ENCODE measurements at regions not wholly inside any gene's neighbourhood (a gene's known extent, or its start where the extent isn't known, plus 50 kb on each side); places are given as distances from the start of the nearest gene placed in this dataset.

DNA sequence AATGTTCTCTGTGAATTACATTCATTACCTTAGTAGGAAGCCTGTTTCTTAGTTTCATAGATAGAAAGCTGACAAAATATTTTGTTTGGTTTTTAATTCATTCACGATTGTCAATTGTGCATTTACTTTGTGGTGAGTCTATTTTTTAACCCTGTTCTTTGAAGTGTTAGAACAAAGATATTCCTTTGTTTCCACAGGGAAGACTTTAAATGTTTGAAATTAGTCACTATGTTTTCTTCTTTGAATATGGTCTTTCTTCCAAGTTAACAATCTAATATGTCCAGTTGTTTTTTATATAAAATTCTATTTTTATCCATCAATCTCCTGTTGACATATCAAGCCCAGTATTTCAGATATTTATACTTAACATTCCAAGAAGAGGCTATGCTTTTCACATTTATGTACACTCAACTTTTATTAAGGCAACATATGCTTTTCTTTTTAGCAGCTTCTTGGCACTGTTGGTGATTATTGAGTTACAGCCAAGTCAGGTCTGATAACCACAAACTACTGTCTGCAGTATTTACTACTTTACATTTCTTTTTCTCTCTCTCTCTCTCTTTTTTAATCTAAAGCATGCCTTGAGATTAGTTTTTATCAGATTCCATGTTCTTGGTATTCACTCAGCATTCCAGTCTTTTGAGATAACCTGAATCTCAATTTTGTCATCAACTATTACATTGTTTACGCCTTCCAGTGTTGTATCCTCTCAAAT, 812.8 kb upstream of the SLC10A2 start:
- Histone ChIP-seq H3K4me3 (no peak overlapping the region), H3K4me2 (ENCODE audit: unreplicated experiment) (no peak overlapping the region), H3K9me2 (ENCODE audit: insufficient read depth) (no peaks in the 10 kb centered on the region), H3K27ac (no peak overlapping the region), H2AFZ (no peak overlapping the region), H3K9ac (no peak overlapping the region), H3K79me2 (ENCODE audit: insufficient read depth) (no peaks in the 10 kb centered on the region), H3K4me1 (ENCODE audit: insufficient read depth) (0 out of 2 replicates have a peak, but pooled peaks cover 5% of the 10 kb centered on the region), H4K20me1 (ENCODE audit: insufficient read depth) (no peaks in the 10 kb centered on the region), H3F3A (ENCODE audit: insufficient read depth) (0 out of 2 replicates have a peak, but pooled peaks cover 3% of the 10 kb centered on the region), H3K27me3 (replicated peaks; ENCODE audit: insufficient read depth) (no peaks in the 10 kb centered on the region), H3K36me3 (ENCODE audit: low read depth) (no peaks in the 10 kb centered on the region), H3K9me3 (ENCODE audit: low read depth) (no peaks in the 10 kb centered on the region)
- TF ChIP-seq EZH2phosphoT487 (IDR thresholded peaks at IDR 0.05; ENCODE audit: insufficient read depth, low read depth) (no peak), EZH2 (IDR thresholded peaks at IDR 0.05; ENCODE audit: insufficient read depth, poor library complexity, severe bottlenecking) (no peak)
- 24 to 25% methylated on average over 2 of the region's 2 CpGs for WGBS, 2 experiments (ENCODE audit: low coverage in 1 of 2, low lambda C conversion rate in 2 of 2, missing lambda C conversion rate in 2 of 2)
- in situ Hi-C loops (cut with MboI): no loop called here
- no peak for DNase-seq

DNA sequence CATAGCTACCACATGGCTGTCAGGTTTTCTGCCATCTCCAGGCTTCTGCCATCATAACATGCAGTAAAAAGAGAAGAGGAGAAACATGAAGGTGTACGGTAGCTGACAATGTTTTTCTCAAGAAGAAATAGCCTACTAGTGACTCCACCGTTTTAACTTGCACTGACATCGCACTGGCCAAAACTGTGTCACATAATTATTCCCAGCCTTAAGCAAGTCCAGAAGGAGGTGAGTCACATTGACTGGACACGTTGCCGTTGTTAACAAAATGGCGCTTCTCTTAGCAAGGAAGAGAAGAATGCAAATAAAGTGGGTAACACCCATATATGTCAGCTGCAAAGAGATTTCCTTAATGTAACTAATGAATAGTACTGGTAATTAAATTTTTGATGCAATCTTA, 810.4 kb upstream of the SLC10A2 start:
- Histone ChIP-seq H3K9ac (no peak overlapping the region; the same call in 1 of the 2 replicates), H3K36me3 (ENCODE audit: low read depth) (no peaks in the 10 kb centered on the region), H3K9me3 (ENCODE audit: low read depth) (no peaks in the 10 kb centered on the region), H3K9me2 (ENCODE audit: insufficient read depth) (no peaks in the 10 kb centered on the region), H3K79me2 (ENCODE audit: insufficient read depth) (no peaks in the 10 kb centered on the region), H2AFZ (peak overlapping the region; percentile 67), H3K4me3 (peak overlapping the region; percentile 33), H3F3A (ENCODE audit: insufficient read depth) (0 out of 2 replicates have a peak, but pooled peaks cover 3% of the 10 kb centered on the region), H3K4me2 (ENCODE audit: unreplicated experiment) (peak overlapping the region; percentile 54), H3K4me1 (ENCODE audit: insufficient read depth) (0 out of 2 replicates have a peak, but pooled peaks cover 5% of the 10 kb centered on the region), H4K20me1 (ENCODE audit: insufficient read depth) (no peaks in the 10 kb centered on the region), H3K27me3 (replicated peaks; ENCODE audit: insufficient read depth) (no peaks in the 10 kb centered on the region), H3K27ac (peak overlapping the region; percentile 47)
- in situ Hi-C loops (cut with MboI): no loop called here
- WGBS, 2 experiments (ENCODE audit: low coverage in 1 of 2, low lambda C conversion rate in 2 of 2, missing lambda C conversion rate in 2 of 2): 21 to 27% methylated on average over 6 of the region's 6 CpGs
- TF ChIP-seq EZH2 (IDR thresholded peaks at IDR 0.05; ENCODE audit: insufficient read depth, poor library complexity, severe bottlenecking) (no peak), EZH2phosphoT487 (IDR thresholded peaks at IDR 0.05; ENCODE audit: insufficient read depth, low read depth) (no peak)
- peak; percentile 76 for DNase-seq

DNA sequence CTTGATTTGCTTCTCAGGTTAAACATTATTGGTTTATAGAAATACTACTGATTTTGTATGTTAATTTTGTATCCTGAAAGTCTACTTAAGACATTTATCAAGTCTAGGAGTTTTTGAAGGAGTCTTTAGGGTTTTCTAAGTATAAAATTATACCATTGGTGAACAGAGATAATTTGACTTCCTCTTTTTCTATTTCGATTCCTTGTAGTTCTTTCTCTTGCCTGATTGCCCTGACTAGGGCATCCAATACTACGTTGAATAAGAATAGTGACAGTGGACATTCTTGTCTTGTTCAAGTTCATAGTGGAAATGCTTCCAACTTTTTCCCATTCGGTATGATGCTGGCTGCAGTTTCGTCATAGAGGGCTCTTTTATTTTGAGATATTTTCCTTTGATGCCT, 807.5 kb upstream of the SLC10A2 start:
- Histone ChIP-seq H3K4me2 (ENCODE audit: unreplicated experiment) (no peak overlapping the region), H3K9ac (no peak overlapping the region), H3K4me3 (no peak overlapping the region), H3K9me3 (ENCODE audit: low read depth) (no peaks in the 10 kb centered on the region), H3K27me3 (replicated peaks; ENCODE audit: insufficient read depth) (no peaks in the 10 kb centered on the region), H3F3A (ENCODE audit: insufficient read depth) (0 out of 2 replicates have a peak, but pooled peaks cover 3% of the 10 kb centered on the region), H3K27ac (no peak overlapping the region), H4K20me1 (ENCODE audit: insufficient read depth) (no peaks in the 10 kb centered on the region), H3K9me2 (ENCODE audit: insufficient read depth) (no peaks in the 10 kb centered on the region), H3K79me2 (ENCODE audit: insufficient read depth) (no peaks in the 10 kb centered on the region), H3K4me1 (ENCODE audit: insufficient read depth) (0 out of 2 replicates have a peak, but pooled peaks cover 5% of the 10 kb centered on the region), H3K36me3 (ENCODE audit: low read depth) (no peaks in the 10 kb centered on the region), H2AFZ (no peak overlapping the region)
- in situ Hi-C loops (cut with MboI): no loop called here
- TF ChIP-seq EZH2 (IDR thresholded peaks at IDR 0.05; ENCODE audit: insufficient read depth, poor library complexity, severe bottlenecking) (no peak), EZH2phosphoT487 (IDR thresholded peaks at IDR 0.05; ENCODE audit: insufficient read depth, low read depth) (no peak)
- no peak for DNase-seq
- WGBS, 2 experiments (ENCODE audit: low coverage in 1 of 2, low lambda C conversion rate in 2 of 2, missing lambda C conversion rate in 2 of 2): 26 to 31% methylated on average over 4 of the region's 4 CpGs

DNA sequence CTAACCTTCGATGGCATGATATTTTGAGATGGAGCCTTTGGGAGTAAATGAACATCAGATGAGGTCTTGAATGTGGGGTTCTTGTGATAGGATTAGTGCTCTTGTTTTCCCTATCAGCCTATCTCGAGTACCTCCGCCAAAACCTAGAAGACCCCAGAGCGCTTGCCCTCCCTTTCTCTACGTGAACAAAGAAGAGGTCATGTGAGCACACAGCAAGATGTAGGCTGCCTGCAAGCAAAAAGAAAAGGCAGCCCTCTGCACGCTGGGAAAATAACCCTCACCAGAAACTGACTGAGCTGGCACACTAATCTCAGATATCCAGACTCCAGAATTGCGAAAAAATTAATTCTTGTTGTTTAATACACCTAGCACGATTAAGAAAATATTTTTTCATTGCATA, 799.8 kb upstream of the SLC10A2 start:
- H3K79me2 ChIP-seq (ENCODE audit: insufficient read depth): no peaks in the 10 kb centered on the region
- in situ Hi-C loops (cut with MboI): no loop called here
- H3K9ac ChIP-seq: no peak overlapping the region
- no peak overlapping the region for H2AFZ ChIP-seq
- no peaks in the 10 kb centered on the region for H3K9me2 ChIP-seq (ENCODE audit: insufficient read depth)
- no peaks in the 10 kb centered on the region for H4K20me1 ChIP-seq (ENCODE audit: insufficient read depth)
- H3K4me3 ChIP-seq: no peak overlapping the region
- H3K27me3 ChIP-seq (replicated peaks; ENCODE audit: insufficient read depth): no peaks in the 10 kb centered on the region
- H3K36me3 ChIP-seq (ENCODE audit: low read depth): no peaks in the 10 kb centered on the region
- H3K4me2 ChIP-seq (ENCODE audit: unreplicated experiment): no peak overlapping the region
- WGBS, 2 experiments (ENCODE audit: low coverage in 1 of 2, low lambda C conversion rate in 2 of 2, missing lambda C conversion rate in 2 of 2): 45 to 57% methylated on average over 8 of the region's 8 CpGs
- H3F3A ChIP-seq (ENCODE audit: insufficient read depth): no peaks in the 10 kb centered on the region
- no peak for DNase-seq
- no peak overlapping the region for H3K27ac ChIP-seq
- no peak for TF ChIP-seq EZH2phosphoT487 (IDR thresholded peaks at IDR 0.05; ENCODE audit: insufficient read depth, low read depth)
- TF ChIP-seq EZH2 (IDR thresholded peaks at IDR 0.05; ENCODE audit: insufficient read depth, poor library complexity, severe bottlenecking): no peak
- H3K4me1 ChIP-seq (ENCODE audit: insufficient read depth): no peaks in the 10 kb centered on the region
- H3K9me3 ChIP-seq (ENCODE audit: low read depth): no peaks in the 10 kb centered on the region
